Tibial nerve (tissue), 3 donors: ENCODE measurements at regions not wholly inside any gene's neighbourhood (a gene's known extent, or its start where the extent isn't known, plus 50 kb on each side); places are given as distances from the start of the nearest gene placed in this dataset.

Experiments used
- CTCF ChIP-seq, 5 experiments: fragments of 200-600 bp in 3 of 5; fragments of 450-650 bp in 2 of 5; sonication (generic) in 3 of 5; IDR thresholded peaks; one replicate each; pipeline ENCODE4 v1.5.1; 2016 to 2019; ENCODE audit warnings: antibody characterized with exemption in 5 of 5, mild to moderate bottlenecking in 3 of 5, moderate library complexity in 2 of 5
- POLR2A ChIP-seq, 2 donors: fragments of 450-650 bp; IDR thresholded peaks; one replicate each; pipeline ENCODE4 v1.6.1; 2017; ENCODE audit warnings: antibody characterized with exemption in 2 of 2, mild to moderate bottlenecking in 2 of 2, moderate library complexity in 2 of 2

- no peak for TF ChIP-seq CTCF (IDR thresholded peaks at IDR 0.05)
- no peak for TF ChIP-seq POLR2A (IDR thresholded peaks at IDR 0.05)
These were observed 437.8 kb downstream of the RFC3 start for GRCh38 chr13:34255711-34256110.
